ENCODE measurements at regions not wholly inside any gene's neighbourhood (a gene's known extent, or its start where the extent isn't known, plus 50 kb on each side); places are given as distances from the start of the nearest gene placed in this dataset.

DNA sequence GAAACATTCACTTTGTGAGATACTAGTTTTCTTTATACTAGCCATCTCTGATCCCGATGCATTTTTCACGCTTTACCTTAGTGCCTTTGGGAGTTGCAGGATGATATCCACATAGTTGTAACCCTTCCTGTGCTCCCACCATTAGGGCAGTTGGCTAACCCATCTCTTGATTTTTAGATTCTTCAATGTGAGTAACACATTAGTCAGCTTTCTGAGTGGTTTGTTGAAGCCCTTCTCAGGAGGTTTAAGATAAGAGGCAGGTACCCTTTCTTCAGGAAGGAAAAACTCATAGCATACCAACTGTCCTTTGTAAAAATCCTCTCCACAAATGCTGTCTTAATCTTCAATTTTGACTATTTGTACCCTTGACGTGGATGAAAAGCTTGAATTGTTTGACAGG lies 392.3 kb downstream of the DMAC1 start (continued):
- TF ChIP-seq, protein P1, sequence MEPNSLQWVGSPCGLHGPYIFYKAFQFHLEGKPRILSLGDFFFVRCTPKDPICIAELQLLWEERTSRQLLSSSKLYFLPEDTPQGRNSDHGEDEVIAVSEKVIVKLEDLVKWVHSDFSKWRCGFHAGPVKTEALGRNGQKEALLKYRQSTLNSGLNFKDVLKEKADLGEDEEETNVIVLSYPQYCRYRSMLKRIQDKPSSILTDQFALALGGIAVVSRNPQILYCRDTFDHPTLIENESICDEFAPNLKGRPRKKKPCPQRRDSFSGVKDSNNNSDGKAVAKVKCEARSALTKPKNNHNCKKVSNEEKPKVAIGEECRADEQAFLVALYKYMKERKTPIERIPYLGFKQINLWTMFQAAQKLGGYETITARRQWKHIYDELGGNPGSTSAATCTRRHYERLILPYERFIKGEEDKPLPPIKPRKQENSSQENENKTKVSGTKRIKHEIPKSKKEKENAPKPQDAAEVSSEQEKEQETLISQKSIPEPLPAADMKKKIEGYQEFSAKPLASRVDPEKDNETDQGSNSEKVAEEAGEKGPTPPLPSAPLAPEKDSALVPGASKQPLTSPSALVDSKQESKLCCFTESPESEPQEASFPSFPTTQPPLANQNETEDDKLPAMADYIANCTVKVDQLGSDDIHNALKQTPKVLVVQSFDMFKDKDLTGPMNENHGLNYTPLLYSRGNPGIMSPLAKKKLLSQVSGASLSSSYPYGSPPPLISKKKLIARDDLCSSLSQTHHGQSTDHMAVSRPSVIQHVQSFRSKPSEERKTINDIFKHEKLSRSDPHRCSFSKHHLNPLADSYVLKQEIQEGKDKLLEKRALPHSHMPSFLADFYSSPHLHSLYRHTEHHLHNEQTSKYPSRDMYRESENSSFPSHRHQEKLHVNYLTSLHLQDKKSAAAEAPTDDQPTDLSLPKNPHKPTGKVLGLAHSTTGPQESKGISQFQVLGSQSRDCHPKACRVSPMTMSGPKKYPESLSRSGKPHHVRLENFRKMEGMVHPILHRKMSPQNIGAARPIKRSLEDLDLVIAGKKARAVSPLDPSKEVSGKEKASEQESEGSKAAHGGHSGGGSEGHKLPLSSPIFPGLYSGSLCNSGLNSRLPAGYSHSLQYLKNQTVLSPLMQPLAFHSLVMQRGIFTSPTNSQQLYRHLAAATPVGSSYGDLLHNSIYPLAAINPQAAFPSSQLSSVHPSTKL (CRISPR knock-in tag; IDR thresholded peaks at IDR 0.05) = no peak
- TF ChIP-seq SP140L (CRISPR knock-in tag; IDR thresholded peaks at IDR 0.05; ENCODE audit: borderline replicate concordance) (no peak), BRCA1 (CRISPR knock-in tag; IDR thresholded peaks at IDR 0.05) (no peak), SNAI1 (CRISPR knock-in tag; IDR thresholded peaks at IDR 0.05; ENCODE audit: borderline replicate concordance) (no peak), PHF5A (CRISPR knock-in tag; IDR thresholded peaks at IDR 0.05; ENCODE audit: low read depth, unreplicated experiment) (no peak), ZMYM3 (CRISPR knock-in tag; IDR thresholded peaks at IDR 0.05) (no peak), ZNF841 (CRISPR knock-in tag; IDR thresholded peaks at IDR 0.05; ENCODE audit: borderline replicate concordance) (no peak), KLF6 (CRISPR knock-in tag; IDR thresholded peaks at IDR 0.05) (no peak)
- TF ChIP-seq, protein P2, sequence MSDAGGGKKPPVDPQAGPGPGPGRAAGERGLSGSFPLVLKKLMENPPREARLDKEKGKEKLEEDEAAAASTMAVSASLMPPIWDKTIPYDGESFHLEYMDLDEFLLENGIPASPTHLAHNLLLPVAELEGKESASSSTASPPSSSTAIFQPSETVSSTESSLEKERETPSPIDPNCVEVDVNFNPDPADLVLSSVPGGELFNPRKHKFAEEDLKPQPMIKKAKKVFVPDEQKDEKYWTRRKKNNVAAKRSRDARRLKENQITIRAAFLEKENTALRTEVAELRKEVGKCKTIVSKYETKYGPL (CRISPR knock-in tag; IDR thresholded peaks at IDR 0.05) = no peak
- TF ChIP-seq, protein P3, sequence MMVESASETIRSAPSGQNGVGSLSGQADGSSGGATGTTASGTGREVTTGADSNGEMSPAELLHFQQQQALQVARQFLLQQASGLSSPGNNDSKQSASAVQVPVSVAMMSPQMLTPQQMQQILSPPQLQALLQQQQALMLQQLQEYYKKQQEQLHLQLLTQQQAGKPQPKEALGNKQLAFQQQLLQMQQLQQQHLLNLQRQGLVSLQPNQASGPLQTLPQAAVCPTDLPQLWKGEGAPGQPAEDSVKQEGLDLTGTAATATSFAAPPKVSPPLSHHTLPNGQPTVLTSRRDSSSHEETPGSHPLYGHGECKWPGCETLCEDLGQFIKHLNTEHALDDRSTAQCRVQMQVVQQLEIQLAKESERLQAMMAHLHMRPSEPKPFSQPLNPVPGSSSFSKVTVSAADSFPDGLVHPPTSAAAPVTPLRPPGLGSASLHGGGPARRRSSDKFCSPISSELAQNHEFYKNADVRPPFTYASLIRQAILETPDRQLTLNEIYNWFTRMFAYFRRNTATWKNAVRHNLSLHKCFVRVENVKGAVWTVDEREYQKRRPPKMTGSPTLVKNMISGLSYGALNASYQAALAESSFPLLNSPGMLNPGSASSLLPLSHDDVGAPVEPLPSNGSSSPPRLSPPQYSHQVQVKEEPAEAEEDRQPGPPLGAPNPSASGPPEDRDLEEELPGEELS (CRISPR knock-in tag; IDR thresholded peaks at IDR 0.05) = no peak
- TF ChIP-seq, protein P4, sequence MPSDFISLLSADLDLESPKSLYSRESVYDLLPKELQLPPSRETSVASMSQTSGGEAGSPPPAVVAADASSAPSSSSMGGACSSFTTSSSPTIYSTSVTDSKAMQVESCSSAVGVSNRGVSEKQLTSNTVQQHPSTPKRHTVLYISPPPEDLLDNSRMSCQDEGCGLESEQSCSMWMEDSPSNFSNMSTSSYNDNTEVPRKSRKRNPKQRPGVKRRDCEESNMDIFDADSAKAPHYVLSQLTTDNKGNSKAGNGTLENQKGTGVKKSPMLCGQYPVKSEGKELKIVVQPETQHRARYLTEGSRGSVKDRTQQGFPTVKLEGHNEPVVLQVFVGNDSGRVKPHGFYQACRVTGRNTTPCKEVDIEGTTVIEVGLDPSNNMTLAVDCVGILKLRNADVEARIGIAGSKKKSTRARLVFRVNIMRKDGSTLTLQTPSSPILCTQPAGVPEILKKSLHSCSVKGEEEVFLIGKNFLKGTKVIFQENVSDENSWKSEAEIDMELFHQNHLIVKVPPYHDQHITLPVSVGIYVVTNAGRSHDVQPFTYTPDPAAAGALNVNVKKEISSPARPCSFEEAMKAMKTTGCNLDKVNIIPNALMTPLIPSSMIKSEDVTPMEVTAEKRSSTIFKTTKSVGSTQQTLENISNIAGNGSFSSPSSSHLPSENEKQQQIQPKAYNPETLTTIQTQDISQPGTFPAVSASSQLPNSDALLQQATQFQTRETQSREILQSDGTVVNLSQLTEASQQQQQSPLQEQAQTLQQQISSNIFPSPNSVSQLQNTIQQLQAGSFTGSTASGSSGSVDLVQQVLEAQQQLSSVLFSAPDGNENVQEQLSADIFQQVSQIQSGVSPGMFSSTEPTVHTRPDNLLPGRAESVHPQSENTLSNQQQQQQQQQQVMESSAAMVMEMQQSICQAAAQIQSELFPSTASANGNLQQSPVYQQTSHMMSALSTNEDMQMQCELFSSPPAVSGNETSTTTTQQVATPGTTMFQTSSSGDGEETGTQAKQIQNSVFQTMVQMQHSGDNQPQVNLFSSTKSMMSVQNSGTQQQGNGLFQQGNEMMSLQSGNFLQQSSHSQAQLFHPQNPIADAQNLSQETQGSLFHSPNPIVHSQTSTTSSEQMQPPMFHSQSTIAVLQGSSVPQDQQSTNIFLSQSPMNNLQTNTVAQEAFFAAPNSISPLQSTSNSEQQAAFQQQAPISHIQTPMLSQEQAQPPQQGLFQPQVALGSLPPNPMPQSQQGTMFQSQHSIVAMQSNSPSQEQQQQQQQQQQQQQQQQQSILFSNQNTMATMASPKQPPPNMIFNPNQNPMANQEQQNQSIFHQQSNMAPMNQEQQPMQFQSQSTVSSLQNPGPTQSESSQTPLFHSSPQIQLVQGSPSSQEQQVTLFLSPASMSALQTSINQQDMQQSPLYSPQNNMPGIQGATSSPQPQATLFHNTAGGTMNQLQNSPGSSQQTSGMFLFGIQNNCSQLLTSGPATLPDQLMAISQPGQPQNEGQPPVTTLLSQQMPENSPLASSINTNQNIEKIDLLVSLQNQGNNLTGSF (CRISPR knock-in tag; IDR thresholded peaks at IDR 0.05) = no peak
- TF ChIP-seq, protein P5, sequence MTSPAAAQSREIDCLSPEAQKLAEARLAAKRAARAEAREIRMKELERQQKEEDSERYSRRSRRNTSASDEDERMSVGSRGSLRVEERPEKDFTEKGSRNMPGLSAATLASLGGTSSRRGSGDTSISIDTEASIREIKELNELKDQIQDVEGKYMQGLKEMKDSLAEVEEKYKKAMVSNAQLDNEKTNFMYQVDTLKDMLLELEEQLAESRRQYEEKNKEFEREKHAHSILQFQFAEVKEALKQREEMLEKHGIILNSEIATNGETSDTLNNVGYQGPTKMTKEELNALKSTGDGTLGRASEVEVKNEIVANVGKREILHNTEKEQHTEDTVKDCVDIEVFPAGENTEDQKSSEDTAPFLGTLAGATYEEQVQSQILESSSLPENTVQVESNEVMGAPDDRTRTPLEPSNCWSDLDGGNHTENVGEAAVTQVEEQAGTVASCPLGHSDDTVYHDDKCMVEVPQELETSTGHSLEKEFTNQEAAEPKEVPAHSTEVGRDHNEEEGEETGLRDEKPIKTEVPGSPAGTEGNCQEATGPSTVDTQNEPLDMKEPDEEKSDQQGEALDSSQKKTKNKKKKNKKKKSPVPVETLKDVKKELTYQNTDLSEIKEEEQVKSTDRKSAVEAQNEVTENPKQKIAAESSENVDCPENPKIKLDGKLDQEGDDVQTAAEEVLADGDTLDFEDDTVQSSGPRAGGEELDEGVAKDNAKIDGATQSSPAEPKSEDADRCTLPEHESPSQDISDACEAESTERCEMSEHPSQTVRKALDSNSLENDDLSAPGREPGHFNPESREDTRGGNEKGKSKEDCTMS (CRISPR knock-in tag; conservative IDR thresholded peaks at IDR 0.05) = no peak

All from HepG2 (cell line).